HL-60 (cell line): ENCODE measurements at regions not wholly inside any gene's neighbourhood (a gene's known extent, or its start where the extent isn't known, plus 50 kb on each side); places are given as distances from the start of the nearest gene placed in this dataset.

ENCODE experiments used
- DNase-seq, 2 experiments: peaks; one replicate each; pipeline ENCODE4 v3.0.0-alpha.2; 2010 to 2020; ENCODE audit warnings: low read depth in 1 of 2, low spot score in 1 of 2
- H3K27ac ChIP-seq: fragments of 250-450 bp; sonication (Bioruptor Pico); replicated peaks from 2 replicates; pipeline ENCODE4 v1.5.1; 2020; ENCODE audit warnings: mild to moderate bottlenecking, moderate library complexity
- H3K27me3 ChIP-seq: fragments of 250-450 bp; sonication (Bioruptor Pico); 2 replicates; pipeline ENCODE4 v1.5.1; 2021; ENCODE audit warnings: mild to moderate bottlenecking, moderate library complexity; ENCODE audit not compliant: insufficient read depth, poor library complexity, severe bottlenecking
- H3K4me3 ChIP-seq: replicated peaks from 2 replicates; pipeline ENCODE4 v1.5.1; 2011; ENCODE audit warnings: mild to moderate bottlenecking, control low read depth, low read length; ENCODE audit not compliant: insufficient read depth
- GABPA ChIP-seq: IDR thresholded peaks from 2 replicates; pipeline ENCODE4 v1.6.1; 2012; ENCODE audit warnings: low read depth
- POLR2AphosphoS5 ChIP-seq: IDR thresholded peaks from 2 replicates; pipeline ENCODE4 v1.6.1; 2012; ENCODE audit warnings: low read depth
- REST ChIP-seq: IDR thresholded peaks from 2 replicates; pipeline ENCODE4 v1.6.1; 2012; ENCODE audit warnings: low read depth; ENCODE audit not compliant: insufficient replicate concordance
- SPI1 ChIP-seq: IDR thresholded peaks from 2 replicates; pipeline ENCODE4 v1.6.1; 2012; ENCODE audit warnings: low read depth, mild to moderate bottlenecking, borderline replicate concordance
- TF ChIP-seq, protein P1 (sequence below): IDR thresholded peaks from one replicate; pipeline ENCODE4 v1.5.1; 2011; ENCODE audit warnings: low read length, control low read depth, inconsistent platforms; ENCODE audit not compliant: insufficient read depth

DNA sequence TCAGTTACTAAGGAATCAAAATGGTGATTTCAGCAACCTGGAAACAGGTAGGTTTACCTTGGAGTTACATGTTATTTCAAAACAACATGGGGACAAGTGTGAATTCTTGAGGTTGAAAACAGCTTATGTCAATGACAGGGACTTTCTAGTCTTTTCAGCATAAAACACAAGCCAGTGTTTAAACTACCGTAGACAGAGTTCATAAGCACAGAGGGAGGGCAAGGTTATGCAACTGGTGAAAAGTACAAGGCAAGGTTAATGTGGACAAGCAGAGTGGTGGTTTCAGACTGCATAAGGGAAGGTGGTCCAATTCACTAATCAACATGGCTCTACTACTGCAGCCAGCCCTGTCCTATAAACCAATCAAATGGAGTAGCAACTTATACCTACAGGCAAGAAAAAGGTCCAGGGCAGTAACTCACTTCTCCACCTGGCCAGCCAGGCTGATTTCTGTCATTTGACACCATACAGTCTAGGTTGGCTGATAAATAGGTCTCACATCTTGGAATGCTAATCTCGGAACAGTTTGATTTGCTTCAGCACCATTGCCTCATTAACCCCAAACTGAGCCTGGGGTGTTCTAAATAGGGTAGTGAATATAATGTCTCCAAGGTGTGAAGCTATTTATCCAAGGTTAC lies 250.3 kb upstream of the PROX1 start:
- Histone ChIP-seq H3K27me3 (no peaks in the 10 kb centered on the region), H3K4me3 (no peak overlapping the region), H3K27ac (no peak overlapping the region)
- TF ChIP-seq GABPA (no peak), POLR2AphosphoS5 (no peak), REST (no peak), SPI1 (no peak)
- TF ChIP-seq, protein P1, sequence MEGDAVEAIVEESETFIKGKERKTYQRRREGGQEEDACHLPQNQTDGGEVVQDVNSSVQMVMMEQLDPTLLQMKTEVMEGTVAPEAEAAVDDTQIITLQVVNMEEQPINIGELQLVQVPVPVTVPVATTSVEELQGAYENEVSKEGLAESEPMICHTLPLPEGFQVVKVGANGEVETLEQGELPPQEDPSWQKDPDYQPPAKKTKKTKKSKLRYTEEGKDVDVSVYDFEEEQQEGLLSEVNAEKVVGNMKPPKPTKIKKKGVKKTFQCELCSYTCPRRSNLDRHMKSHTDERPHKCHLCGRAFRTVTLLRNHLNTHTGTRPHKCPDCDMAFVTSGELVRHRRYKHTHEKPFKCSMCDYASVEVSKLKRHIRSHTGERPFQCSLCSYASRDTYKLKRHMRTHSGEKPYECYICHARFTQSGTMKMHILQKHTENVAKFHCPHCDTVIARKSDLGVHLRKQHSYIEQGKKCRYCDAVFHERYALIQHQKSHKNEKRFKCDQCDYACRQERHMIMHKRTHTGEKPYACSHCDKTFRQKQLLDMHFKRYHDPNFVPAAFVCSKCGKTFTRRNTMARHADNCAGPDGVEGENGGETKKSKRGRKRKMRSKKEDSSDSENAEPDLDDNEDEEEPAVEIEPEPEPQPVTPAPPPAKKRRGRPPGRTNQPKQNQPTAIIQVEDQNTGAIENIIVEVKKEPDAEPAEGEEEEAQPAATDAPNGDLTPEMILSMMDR: no peak
- DNase-seq: no peak

- TF ChIP-seq, protein P1: no peak
- TF ChIP-seq REST: no peak
- no peak for TF ChIP-seq POLR2AphosphoS5
- TF ChIP-seq SPI1: no peak
- TF ChIP-seq GABPA: no peak
- DNase-seq: no peak
- Histone ChIP-seq H3K27me3 (no peaks in the 10 kb centered on the region), H3K27ac (no peak overlapping the region), H3K4me3 (no peak overlapping the region)
These were observed 249.1 kb upstream of the PROX1 start for GRCh38 chr1:213738658-213739057.

DNA sequence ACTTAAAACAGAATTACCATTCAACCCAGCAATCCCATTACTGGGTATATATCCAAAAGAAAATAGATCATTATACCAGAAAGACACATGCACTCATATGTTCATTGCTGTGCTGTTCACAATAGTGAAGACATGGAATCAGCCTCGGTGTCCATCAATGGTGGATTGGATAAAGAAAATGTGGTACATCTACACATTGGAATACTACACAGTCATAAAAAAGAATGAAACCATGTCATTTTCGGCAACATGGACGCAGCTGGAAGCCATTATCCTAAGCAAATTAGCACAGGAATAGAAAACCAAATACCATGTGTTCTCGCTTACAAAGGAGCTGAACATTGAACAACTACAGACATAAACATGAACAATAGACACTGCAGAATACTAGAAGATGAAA lies 244.8 kb upstream of the PROX1 start:
- TF ChIP-seq REST (no peak), POLR2AphosphoS5 (no peak), GABPA (no peak), SPI1 (no peak)
- TF ChIP-seq, protein P1: no peak
- DNase-seq: no peak
- Histone ChIP-seq H3K27ac (no peak overlapping the region), H3K4me3 (no peak overlapping the region), H3K27me3 (no peaks in the 10 kb centered on the region)
